Loucy (cell line): ENCODE measurements at regions not wholly inside any gene's neighbourhood (a gene's known extent, or its start where the extent isn't known, plus 50 kb on each side); places are given as distances from the start of the nearest gene placed in this dataset.

ENCODE experiments used
- H2AFZ ChIP-seq: fragments of 200-600 bp; sonication (generic); 2 replicates; pipeline ENCODE4 v1.6.0; 2016; ENCODE audit warnings: antibody characterized with exemption, mild to moderate bottlenecking, low read length, moderate library complexity
- H3F3A ChIP-seq: fragments of 200-600 bp; 2 replicates; pipeline ENCODE4 v1.6.0; 2016; ENCODE audit warnings: antibody characterized with exemption, low read depth, mild to moderate bottlenecking
- H3K27me3 ChIP-seq: fragments of 200-600 bp; sonication (generic); 2 replicates; pipeline ENCODE4 v1.6.1; 2014; ENCODE audit warnings: low read length, mild to moderate bottlenecking; ENCODE audit not compliant: insufficient read depth, poor library complexity, severe bottlenecking
- H3K36me3 ChIP-seq: fragments of 200-600 bp; sonication (generic); 2 replicates; pipeline ENCODE4 v1.6.1; 2016; ENCODE audit warnings: low read length; ENCODE audit not compliant: insufficient read depth
- H3K4me1 ChIP-seq: fragments of 200-600 bp; sonication (generic); 2 replicates; pipeline ENCODE4 v1.5.1; 2014; ENCODE audit warnings: low read length, mild to moderate bottlenecking; ENCODE audit not compliant: insufficient read depth, poor library complexity, severe bottlenecking
- H3K4me2 ChIP-seq: fragments of 200-600 bp; sonication (generic); 2 replicates; pipeline ENCODE4 v1.6.0; 2014; ENCODE audit warnings: antibody characterized with exemption, low read length, low read depth, mild to moderate bottlenecking; ENCODE audit not compliant: poor library complexity, severe bottlenecking
- H3K4me3 ChIP-seq: fragments of 200-600 bp; sonication (generic); 2 replicates; pipeline ENCODE4 v1.5.1; 2014; ENCODE audit warnings: low read length, mild to moderate bottlenecking, mixed read lengths; ENCODE audit not compliant: poor library complexity, severe bottlenecking
- H3K79me2 ChIP-seq: fragments of 200-600 bp; sonication (generic); 2 replicates; pipeline ENCODE4 v1.6.1; 2014; ENCODE audit warnings: low read length; ENCODE audit not compliant: insufficient read depth
- H3K9ac ChIP-seq: fragments of 200-600 bp; sonication (generic); 2 replicates; pipeline ENCODE4 v1.6.0; 2014; ENCODE audit warnings: mild to moderate bottlenecking, low read depth, low read length, moderate library complexity; ENCODE audit not compliant: poor library complexity, severe bottlenecking
- H3K9me2 ChIP-seq: fragments of 200-600 bp; sonication (generic); replicated peaks from 2 replicates; pipeline ENCODE4 v1.6.1; 2016; ENCODE audit warnings: low read depth, low read length, mixed read lengths
- H3K9me3 ChIP-seq: fragments of 200-600 bp; sonication (generic); 2 replicates; pipeline ENCODE4 v1.6.1; 2014; ENCODE audit warnings: mild to moderate bottlenecking, antibody characterized with exemption, low read length, low read depth; ENCODE audit not compliant: insufficient read depth
- H4K20me1 ChIP-seq: fragments of 200-600 bp; sonication (generic); 2 replicates; pipeline ENCODE4 v1.6.0; 2014; ENCODE audit warnings: antibody characterized with exemption, low read length, mild to moderate bottlenecking; ENCODE audit not compliant: insufficient read depth, poor library complexity, severe bottlenecking
- CTCF ChIP-seq: fragments of 200-600 bp; sonication (generic); conservative IDR thresholded peaks from 2 replicates; pipeline ENCODE4 v1.5.1; 2014; ENCODE audit warnings: mild to moderate bottlenecking, antibody characterized with exemption, low read length
- EZH2phosphoT487 ChIP-seq: fragments of 200-600 bp; IDR thresholded peaks from 2 replicates; pipeline ENCODE4 v1.6.1; 2018; ENCODE audit warnings: antibody characterized with exemption, mild to moderate bottlenecking, moderate library complexity, borderline replicate concordance

GRCh38 chr1:166738873-166739272 is 100.4 kb upstream of the POGK start:
- H3K4me2 ChIP-seq, result no peak overlapping the region
- H3K79me2 ChIP-seq, result no peaks in the 10 kb centered on the region
- H3K9me2 ChIP-seq, result no peaks in the 10 kb centered on the region
- H3F3A ChIP-seq, result no peaks in the 10 kb centered on the region
- TF ChIP-seq CTCF (no peak), EZH2phosphoT487 (no peak)
- H3K27me3 ChIP-seq, result no peaks in the 10 kb centered on the region
- H3K36me3 ChIP-seq, result no peaks in the 10 kb centered on the region
- no peak overlapping the region for H2AFZ ChIP-seq
- no peak overlapping the region for H3K4me3 ChIP-seq
- no peaks in the 10 kb centered on the region for H3K9me3 ChIP-seq
- H3K9ac ChIP-seq, result no peak overlapping the region
- no peaks in the 10 kb centered on the region for H4K20me1 ChIP-seq
- H3K4me1 ChIP-seq, result no peaks in the 10 kb centered on the region

GRCh38 chr1:166740668-166741276 is 98.5 kb upstream of the POGK start:
- Histone ChIP-seq H3K4me2 (no peak overlapping the region), H3K79me2 (no peaks in the 10 kb centered on the region), H3K36me3 (no peaks in the 10 kb centered on the region), H2AFZ (no peak overlapping the region), H4K20me1 (no peaks in the 10 kb centered on the region), H3K9me2 (no peaks in the 10 kb centered on the region), H3K4me1 (no peaks in the 10 kb centered on the region), H3K27me3 (no peaks in the 10 kb centered on the region), H3F3A (no peaks in the 10 kb centered on the region), H3K9me3 (0 out of 2 replicates have a peak, but pooled peaks cover under 1% of the 10 kb centered on the region), H3K9ac (no peak overlapping the region), H3K4me3 (no peak overlapping the region)
- TF ChIP-seq CTCF (no peak), EZH2phosphoT487 (no peak)

- Histone ChIP-seq H3F3A (no peaks in the 10 kb centered on the region), H4K20me1 (no peaks in the 10 kb centered on the region), H2AFZ (no peak overlapping the region), H3K27me3 (no peaks in the 10 kb centered on the region), H3K9me2 (no peaks in the 10 kb centered on the region), H3K79me2 (no peaks in the 10 kb centered on the region), H3K9me3 (no peaks in the 10 kb centered on the region), H3K9ac (no peak overlapping the region), H3K36me3 (no peaks in the 10 kb centered on the region), H3K4me2 (no peak overlapping the region), H3K4me1 (no peaks in the 10 kb centered on the region), H3K4me3 (no peak overlapping the region)
- TF ChIP-seq EZH2phosphoT487 (no peak), CTCF (no peak)
Measured at GRCh38 chr1:166763318-166763717, 76.0 kb upstream of the POGK start.
